RWPE1 (cell line): ENCODE measurements at regions not wholly inside any gene's neighbourhood (a gene's known extent, or its start where the extent isn't known, plus 50 kb on each side); places are given as distances from the start of the nearest gene placed in this dataset.

Experiments
- CTCF ChIA-PET: fragments of 350-600 bp; sonication (Branson Sonifier 250); formaldehyde crosslinking; extraction: SDS; loops from one replicate; lab custom pipeline; 2021; lab: Yijun Ruan, JAX
- POLR2A ChIA-PET: fragments of 400-600 bp; formaldehyde crosslinking; extraction: SDS; loops from one replicate; lab custom pipeline; 2020; ENCODE audit warnings: antibody characterized with exemption; ENCODE audit not compliant: low non-redundant PET; lab: Yijun Ruan, JAX
- DNase-seq: peaks from one replicate; pipeline ENCODE4 v3.0.0; 2012; ENCODE audit warnings: low spot score
- H3K27ac ChIP-seq: fragments of 450-650 bp; 2 replicates; pipeline ENCODE4 v1.5.1; 2017
- CTCF ChIP-seq: fragments of 450-650 bp; conservative IDR thresholded peaks from 2 replicates; pipeline ENCODE4 v1.5.1; 2017; ENCODE audit warnings: low read depth, mild to moderate bottlenecking

DNA sequence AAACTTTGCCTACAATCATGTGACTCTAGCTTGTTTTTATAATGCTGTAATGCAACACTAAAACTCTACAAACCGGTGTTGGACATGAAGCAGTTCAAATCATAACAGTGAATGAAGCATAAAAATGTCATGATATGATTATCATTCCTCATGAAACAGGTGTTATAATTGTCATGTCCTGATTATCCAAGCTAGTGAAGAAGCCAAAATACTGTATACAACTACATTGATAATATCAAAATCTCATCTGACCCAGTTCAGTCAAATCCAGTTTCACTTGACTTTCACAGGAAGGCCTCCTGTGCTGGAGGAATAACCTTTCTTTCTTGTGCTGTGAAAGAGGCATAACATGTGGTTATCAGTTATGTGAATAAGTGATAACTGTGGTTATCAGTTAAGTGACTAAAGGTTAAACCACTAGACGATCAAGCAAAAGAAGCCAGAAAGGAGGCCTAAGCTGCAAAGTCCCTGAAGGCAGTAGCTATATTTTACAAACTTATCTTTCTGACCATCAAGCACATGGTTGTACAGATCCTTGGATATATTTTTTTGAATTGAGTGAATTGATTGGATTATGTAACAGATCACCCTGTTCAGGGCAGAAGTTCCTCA lies 296.4 kb downstream of the TUSC7 start:
- no peak overlapping the region for H3K27ac ChIP-seq
- POLR2A ChIA-PET: no interaction called here
- DNase-seq: no peak
- TF ChIP-seq CTCF: no peak
- CTCF ChIA-PET: interaction anchor here (1.3 kb wide), 1 partner anchor 13 kb away, joined by 4 read pairs; no protein-coding TSS in a partner anchor

GRCh38 chr3:117010318-117010717 lies 300.7 kb downstream of the TUSC7 start:
- H3K27ac ChIP-seq: no peak overlapping the region
- CTCF ChIA-PET: interaction anchor here (1.6 kb wide), 1 partner anchor 9 kb away, joined by 4 read pairs; no protein-coding TSS in a partner anchor
- TF ChIP-seq CTCF: no peak
- POLR2A ChIA-PET: no interaction called here
- no peak for DNase-seq

- CTCF ChIA-PET: interaction anchor here (1.6 kb wide), 1 partner anchor 7 kb away, joined by 4 read pairs; no protein-coding TSS in a partner anchor
Observed at GRCh38 chr3:117011687-117012250, 302.2 kb downstream of the TUSC7 start.

DNA sequence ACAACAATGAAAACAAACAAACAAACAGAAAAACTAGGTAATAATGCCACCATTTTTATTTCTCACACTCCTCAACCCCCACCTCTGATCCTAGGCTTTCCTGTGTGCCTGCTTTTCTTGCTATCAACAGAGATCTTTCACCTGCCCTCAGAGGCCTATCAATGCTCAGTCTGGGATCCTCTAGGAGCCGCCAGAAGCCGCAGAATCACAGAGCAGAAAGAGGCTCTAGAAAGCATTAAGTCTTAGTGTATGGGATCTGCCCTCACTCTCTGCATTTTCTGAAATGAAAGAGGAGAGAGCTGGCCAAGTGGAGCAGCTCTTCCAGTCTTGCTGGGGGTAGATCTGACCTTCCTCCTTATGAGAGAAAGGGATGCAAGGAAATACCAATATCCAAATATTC lies 306.8 kb downstream of the TUSC7 start:
- ChIA-PET CTCF (no interaction called here), POLR2A (no interaction called here)
- no peak overlapping the region for H3K27ac ChIP-seq
- TF ChIP-seq CTCF: no peak
- DNase-seq: no peak

More at GRCh38 chr3:117011687-117012250, 302.2 kb downstream of the TUSC7 start:
- POLR2A ChIA-PET: no interaction called here
- H3K27ac ChIP-seq: no peak overlapping the region
- TF ChIP-seq CTCF: no peak
- DNase-seq: no peak

DNA sequence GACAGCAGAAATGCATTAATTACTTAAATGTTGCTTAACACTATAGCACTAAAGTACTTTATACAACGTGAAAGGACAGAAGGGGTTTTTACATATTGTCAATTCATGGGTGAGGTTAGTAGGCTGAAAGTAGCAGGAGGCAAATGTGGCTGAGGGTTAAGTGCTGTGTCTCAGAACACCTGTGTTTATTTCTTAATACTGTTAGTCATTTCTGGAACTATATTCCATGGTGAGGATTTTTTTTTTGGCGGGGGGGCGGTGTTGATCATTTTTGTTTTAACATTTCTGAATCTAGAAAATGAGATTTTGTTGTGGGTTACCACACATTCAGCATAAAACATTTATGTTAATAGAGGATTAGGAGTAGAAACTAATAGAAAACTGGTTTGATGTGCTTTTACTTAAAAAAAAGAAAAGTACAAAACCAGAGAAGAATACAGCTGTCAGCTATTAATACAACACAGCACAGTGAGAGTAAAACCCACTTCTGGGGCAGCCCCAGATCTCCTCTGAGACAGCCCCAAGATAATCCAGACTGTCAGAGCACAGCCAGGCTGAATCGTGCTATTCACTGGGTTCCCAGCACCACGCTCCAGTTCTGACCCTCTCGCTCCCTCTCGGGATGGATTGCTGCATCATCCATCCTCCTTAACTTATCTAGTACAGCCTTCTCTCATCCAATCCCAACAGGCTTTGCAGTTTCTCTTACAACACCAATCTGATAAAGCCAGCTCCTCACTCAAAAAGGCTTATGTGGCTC lies 307.7 kb downstream of the TUSC7 start:
- CTCF ChIA-PET: no interaction called here
- POLR2A ChIA-PET: no interaction called here
- no peak for DNase-seq
- TF ChIP-seq CTCF: no peak
- H3K27ac ChIP-seq: no peak overlapping the region

- no peak for TF ChIP-seq CTCF
- no peak for DNase-seq
- H3K27ac ChIP-seq: no peak overlapping the region
- ChIA-PET POLR2A (no interaction called here), CTCF (interaction anchor here (0.6 to 1.6 kb wide), 5 partner anchors 8 to 507 kb away, joined by 3 to 4 read pairs (median 4); no protein-coding TSS in a partner anchor)
Observed at GRCh38 chr3:117018655-117019054, 309.1 kb downstream of the TUSC7 start.
